Eye (tissue), 1 donor: ENCODE measurements at regions not wholly inside any gene's neighbourhood (a gene's known extent, or its start where the extent isn't known, plus 50 kb on each side); places are given as distances from the start of the nearest gene placed in this dataset.
"Not testable (repeated sequence)": the region's sequence is repeated elsewhere in the genome, so short reads cannot be mapped to it uniquely, and the experiment has no call there.

Source experiments
- DNase-seq: peaks from one replicate; pipeline ENCODE4 v3.0.0-alpha.2; 2015

DNA sequence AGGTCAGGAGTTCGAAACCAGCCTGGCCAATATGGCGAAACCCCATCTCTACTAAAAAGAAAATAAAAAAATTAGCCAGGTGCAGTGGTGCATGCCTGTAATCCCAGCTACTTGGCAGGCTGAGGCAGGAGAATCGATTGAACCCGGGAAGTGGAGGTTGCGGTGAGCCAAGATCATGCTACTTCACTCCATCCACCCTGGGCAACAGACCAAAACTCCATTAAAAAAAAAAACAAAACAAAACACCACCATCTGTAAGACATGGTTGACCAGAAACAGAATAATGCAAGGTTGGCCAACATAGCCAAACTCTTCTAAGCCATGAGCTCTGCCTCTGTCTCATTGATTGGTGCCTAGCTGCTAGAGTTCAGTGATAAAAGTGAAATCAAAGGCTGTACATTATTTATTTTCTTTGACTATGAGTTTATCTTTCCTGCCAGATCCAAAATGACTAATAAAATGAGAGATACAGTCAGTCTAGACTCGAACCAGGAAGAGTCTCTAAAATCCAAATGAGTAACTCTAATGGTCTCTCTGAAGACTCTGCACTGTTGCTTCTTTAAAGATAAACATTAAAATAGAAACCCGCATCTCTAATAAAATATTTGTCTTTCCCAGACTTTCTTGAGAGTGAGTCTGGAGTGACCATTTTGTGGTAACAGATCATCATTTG, 404.7 kb downstream of the DAD1 start:
- DNase-seq, result no peak

DNA sequence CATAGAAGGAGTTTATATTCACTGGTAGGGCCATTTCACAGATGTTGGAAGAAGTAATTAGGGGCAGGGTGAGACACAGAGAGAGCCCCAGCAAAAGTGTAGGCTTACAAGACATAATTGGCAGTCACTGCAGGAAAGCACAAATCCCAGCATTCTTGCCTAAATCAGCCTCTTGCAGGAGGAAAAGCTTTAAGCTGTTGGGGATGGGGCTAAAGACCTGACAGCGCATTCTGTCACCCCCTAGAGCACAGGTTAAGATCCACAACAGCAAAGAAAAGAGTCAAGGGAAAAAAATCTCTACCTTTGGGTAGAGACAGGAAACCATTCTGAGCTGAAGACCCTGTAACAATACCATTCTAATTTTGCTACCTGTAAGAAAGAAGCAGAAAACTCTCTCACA, 409.0 kb downstream of the DAD1 start:
- no peak for DNase-seq

DNA sequence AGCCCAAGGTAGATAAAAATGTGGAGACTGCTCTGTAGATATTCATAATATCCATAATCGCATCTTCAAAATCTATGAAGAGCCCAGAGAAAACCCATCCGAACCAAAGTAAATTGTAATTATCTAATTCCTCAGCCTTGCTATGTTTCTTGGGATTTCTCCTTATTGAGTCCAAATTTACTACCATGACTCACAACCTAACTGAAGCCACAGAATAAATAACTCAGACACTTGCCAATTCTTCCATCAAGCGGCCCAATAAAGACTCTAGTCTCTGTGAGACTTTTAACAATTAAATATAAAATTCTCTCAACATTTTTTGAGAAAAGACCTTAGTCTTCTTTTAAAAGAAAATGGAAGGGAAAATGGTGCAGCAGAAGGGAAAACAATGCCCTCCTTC, 409.8 kb downstream of the DAD1 start:
- no peak for DNase-seq

DNA sequence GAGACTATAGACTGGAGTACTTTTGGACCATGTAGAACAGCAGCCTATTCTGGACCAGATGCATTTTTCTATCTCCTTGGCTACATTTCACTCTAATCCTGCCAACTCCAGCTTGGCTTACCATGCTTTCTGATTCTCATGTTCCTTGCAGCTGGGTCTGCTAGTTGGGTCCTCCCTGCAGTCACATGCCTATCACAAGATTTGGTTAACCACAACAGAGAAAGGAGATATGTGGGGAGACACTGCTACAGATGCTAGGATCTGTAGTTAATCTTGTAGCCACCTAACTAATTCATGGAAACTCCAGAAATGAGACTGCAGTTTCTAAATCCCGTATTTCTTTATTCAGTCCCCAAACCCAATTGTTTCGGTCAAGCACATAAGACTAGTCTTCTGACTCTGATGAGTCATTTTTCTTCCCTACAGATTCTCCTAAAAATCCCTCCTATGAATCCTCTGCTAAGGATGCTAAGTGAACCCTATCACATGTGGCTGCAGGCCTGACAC, 410.6 kb downstream of the DAD1 start:
- DNase-seq, result no peak

DNA sequence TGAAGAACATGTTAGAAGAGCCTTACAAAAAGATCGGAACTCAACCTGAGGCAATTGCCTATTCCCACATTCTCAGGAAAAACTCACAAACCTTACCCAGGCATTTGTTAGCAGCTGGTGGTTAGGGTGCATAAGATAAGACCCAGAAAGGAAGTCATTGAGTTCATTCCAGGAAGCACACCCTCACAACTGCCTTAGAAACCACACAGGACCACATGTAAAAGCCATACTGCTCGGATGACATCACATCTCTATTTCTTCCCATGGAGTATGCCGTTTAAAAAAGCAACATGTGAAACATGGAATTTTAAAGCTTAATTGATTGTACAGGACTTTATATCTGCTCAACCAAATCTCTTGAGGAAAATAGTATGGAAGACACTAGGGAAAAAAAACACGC, 411.2 kb downstream of the DAD1 start:
- no peak for DNase-seq

DNA sequence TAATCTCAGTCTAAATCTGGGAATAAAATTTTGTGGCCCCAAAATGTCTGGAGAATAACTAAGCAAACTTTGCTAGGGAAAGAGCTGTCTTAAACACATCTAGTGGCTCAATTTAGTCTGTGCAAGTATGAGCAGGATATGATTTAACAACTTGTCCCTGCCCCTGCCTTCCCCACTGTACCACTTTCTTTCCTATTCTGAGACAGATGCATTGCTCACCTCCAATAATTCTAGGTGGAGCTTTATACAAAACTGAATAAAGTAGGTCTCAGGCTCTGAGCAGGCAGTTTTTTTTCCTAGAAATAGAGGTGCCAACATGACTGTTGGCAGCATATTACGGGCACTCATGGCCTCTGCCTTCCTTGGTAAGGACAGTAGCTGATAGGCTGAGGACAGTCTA, 412.1 kb downstream of the DAD1 start:
- no peak for DNase-seq

DNA sequence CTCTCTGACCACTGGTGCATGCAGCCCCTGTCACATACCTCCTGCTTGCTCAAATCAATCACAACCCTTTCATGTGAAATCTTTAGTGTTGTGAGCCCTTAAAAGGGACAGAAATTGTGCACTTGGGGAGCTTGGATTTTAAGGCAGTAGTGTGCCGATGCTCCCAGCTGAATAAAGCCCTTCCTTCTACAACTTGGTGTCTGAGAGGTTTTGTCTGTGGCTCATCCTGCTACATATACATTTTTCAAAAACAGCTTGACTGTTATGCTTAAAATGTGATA, 413.8 kb downstream of the DAD1 start:
- not testable (repeated sequence) for DNase-seq

DNA sequence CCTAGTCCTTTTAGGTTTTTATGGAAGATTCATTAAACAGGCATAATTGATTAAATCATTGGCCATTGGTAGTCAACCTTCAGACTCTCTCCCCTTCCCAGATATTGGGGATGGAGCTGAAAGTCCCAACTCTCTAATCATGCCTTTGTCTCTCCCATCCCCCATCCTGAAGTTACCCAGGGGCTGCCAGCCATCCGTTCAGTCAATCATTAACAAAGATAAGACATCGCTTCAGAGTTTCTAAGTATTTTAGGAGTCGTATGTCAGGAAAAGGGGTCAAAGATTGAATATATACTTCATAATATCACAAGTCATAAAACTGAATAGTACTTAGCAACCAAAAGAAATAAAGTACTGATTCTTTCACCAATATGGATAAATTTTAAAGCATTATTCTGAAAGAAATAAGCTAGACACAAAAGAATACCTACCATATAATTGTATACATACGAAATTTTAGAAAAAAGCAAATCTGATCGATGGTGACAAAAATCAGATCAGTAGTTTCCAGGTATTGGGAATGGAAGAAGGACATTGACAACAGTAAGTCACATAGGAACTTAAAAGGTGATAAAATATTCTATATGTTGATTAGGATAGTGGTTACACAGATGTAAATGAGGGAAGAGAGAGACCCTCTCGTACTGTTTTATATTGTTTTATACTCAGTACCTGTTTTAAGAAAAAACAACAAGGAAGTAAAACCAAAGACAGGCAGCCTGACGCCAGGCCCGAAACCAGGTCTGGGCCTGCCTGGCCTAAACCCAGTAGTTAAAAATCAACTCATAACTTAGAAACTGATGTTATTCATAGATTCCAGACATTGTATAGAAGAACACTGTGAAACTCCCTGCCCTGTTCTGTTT, 414.4 kb downstream of the DAD1 start:
- DNase-seq, result no peak

DNA sequence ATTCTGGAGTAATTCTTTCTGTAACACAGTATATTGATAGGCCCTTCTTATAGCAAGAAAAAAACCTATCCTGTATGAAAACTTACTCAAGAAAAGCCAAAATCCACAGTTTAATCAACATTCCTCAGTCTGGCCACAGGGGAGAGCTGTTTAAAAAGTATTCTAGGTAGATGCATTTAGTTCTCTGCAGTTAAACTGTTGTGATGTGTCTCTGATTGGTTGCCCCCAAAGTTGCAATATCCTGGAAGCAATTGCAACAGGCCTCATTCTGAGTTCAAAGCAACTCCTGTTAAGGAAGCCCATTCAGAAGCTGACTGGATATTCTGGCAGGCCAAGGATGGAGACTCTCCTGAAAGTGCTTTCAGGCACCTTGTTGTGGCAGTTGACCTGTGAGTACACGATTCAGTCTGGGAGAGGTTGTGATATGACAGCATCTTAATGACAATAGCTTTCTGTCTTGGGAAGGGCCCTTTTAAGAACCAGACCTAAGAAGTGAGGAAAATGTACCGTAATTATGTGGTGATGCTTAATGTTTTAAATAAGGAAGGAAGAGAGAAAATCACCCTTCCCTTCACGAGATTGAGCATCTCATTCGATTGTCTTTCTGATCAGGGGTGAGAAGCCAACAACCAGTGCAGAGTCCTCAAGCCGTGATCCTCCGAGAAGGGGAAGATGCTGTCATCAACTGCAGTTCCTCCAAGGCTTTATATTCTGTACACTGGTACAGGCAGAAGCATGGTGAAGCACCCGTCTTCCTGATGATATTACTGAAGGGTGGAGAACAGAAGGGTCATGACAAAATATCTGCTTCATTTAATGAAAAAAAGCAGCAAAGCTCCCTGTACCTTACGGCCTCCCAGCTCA, 420.7 kb downstream of the DAD1 start:
- DNase-seq, result no peak

DNA sequence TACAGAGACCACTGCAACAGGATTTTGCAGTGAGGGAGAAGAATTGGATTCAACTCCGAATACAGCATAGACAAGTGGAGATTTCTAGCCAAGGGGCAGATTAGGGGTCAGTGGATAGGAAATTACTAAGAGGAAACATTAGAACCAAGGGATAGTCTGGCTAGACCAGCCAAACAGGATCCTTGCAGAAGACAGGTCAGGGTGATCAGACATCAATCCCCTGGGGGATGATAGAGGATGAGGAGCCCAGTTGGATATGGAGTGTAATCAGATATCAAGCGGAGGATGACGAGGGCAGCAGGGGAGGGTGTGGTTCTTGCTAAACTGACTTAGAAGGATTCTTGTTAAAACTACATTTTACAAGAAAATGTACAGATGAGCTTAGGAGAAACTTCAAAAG, 424.4 kb downstream of the DAD1 start:
- no peak for DNase-seq

DNA sequence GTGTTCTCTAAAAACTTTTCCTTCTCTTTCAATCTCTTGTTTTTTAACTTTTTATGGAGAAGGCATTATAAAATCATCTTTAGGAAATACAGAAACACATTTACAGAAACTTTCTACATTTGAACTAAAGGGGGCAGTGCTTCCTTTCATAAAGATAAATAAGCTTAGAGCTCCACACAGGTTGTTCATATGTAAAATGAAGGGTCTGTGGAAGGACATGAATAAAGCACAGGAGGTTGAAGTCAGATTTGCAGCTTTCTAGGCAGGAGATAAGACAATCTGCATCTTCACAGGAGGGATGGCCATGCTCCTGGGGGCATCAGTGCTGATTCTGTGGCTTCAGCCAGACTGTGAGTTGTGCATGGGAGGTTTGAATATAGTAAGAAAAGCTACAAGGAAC, 426.0 kb downstream of the DAD1 start:
- peak; percentile 3 for DNase-seq

DNA sequence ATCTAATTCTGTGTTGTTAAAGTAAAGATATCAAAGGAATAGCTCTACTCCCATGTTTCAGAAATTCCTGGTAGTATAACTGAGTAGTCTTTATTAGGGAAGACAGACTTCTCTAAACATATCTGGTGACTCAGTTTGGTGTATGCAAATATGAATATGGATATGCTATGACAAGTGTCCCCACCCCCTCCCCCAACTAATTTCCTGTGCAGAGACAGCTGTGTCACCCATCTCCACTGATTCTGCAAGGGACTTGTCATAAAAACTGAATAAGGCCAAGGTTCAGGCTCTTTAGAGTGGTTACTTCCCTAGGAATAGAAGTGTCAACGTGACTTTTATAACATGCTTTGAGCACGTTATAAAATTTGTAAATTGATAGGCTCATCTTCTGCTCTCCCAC, 429.1 kb downstream of the DAD1 start:
- DNase-seq, result no peak

DNA sequence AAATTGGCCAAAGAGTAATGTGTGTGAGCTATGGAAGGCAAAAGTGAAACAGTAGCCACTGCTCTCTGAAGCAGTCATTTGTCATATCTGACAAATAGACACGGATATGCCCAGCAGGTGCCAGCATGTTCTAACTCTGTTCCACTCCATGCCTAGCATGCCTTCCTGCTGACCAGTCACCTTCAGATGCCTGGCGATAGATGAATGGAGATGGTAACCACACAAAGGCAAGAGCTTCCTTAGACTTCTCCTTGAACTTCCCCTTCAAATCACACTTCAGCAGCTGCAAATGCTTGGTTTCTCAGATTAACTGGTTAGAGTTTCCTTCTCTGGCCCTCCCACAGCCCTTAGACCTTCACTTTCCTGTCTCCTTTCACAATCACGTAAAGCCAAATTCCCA, 429.9 kb downstream of the DAD1 start:
- DNase-seq, result no peak

DNA sequence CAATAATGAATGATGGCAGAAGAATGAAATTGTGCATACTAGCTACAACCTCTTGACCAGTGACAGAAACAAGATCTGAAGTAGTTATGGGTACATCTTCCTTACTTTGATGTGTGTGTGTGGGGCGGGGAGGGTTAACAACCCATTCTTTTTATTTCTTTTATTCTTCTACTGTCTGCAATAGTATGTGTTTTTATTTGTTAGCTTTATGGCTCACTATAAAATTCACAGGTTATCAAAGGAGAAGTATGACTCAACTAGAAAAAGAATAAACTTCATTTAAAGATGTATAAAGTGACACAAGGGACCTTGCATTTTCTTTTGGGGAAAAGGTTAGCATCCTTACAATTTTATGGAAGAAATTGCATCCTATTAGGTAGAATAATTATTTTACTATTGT, 430.5 kb downstream of the DAD1 start:
- DNase-seq, result no peak

DNA sequence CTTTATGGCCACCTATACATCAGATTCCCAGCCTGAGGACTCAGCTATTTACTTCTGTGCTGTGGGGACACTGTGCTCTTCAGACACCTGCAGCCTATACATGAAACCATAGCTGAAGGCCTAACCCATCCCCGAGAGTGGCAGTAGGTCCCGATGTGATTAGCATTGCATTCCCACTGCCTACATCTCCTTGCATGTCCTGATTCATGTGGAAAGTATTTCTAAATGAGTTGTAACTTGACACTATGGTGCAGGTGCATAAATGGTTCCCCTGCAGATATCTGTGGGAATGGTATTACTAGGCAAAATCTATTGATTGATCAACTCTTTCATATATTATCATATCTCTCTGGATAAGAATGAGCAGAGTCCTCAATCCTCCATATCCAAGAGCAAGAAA, 433.5 kb downstream of the DAD1 start:
- DNase-seq, result no peak

DNA sequence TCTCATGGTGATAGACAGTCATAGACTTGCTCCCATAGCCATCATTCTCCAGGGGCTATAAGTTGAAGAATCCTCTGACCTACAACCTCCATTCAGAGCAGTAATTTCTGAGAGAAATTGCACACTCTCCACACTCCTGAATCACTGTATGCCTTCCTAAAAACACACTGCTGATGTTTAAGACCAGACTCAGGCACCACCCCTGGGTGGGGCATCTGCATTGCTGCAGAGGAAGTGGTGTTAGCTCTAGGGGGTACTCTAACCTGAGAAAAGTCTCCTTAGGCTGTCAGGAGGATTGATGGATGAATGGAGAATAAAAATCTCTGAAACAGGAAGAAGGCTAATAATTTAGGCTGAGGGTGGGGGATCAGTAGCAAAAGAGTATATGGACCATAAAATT, 436.1 kb downstream of the DAD1 start:
- DNase-seq, result no peak

DNA sequence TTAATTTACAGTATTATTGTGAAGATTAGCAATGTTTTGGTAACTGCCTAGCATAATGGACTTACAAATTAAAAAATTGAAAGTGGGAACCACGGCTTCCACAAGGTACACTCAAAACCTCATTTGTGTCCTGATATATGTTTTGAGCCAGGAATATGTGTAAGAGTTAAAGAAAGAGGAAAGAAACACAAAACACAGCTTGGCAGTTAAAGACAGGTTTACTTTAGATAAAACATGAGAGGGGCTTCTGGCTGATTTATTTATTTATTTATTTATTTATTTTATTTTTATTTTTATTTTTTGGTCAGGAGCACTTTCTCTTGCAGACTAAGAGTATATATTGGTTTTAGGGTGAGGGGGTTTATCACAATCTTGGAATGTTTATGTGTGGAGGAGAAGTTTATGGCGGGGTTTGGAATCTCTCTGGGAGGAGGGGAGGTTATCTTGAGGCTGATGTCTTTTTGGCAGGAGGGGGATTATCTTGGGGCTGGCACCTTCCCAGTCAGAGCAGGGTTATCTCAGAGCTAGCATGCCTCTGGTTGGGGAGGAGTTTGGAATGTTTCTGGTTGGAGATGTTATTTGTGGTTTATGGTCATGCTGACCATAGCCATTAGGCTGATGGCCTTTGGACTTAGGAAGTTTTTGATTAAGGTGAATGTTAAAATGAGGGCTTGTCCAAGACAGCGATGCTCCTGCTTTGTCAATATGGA, 436.7 kb downstream of the DAD1 start:
- no peak for DNase-seq

DNA sequence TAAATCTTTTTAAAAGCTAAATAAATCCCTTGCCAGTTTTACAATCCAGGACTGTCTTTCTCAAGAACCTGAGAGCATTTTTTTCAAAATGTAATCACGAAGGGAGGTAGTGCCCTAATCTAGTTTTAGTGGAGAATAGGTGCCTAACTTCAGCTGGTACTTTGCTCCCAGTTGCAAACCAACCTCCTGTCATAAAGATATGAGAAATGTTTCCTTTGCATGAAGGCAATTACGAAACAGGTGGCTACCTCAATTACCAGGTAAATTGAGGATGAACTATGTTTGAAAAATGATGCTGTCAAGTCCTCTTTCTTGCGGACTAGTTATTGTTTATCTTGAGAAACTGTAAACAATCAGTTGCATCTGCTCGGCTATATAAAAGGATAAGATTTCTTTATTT, 437.9 kb downstream of the DAD1 start:
- DNase-seq, result no peak

DNA sequence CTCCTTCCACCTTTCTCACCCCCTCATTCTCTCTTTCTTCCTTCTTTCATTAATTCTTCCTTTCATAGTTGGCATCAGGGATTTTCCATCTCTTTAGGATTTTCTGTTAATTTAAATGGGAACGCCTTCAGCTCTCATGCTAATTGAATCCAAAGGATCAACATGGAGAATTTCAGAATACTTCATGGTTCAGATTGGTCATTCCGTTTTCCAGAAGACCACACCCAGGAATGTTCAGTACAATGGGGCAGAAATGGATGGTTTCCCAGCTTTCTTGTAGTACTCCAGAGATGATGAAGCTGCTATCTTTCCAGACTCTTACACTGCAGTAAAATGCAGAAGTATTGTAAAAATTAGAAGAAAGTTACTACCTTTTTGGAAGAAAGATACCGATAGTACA, 440.0 kb downstream of the DAD1 start:
- no peak for DNase-seq

DNA sequence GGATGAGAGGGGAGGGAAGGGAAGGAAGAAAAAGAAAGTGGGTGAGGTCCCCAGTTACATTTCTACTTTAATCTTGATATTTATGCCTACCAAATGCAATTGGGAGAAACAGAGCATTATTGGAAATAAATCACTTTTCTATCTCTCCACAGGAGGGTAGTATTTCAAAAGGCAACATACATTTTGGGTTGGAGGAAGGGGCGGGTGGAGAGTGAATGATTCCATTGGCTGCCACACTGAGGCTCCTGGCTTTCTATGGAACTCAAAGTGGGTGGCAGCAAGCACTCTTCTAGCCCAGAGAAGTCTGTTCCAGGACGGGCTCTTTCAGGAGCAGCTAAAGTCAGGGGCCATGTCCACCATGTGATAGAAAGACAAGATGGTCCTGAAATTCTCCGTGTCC, 441.3 kb downstream of the DAD1 start:
- no peak for DNase-seq

DNA sequence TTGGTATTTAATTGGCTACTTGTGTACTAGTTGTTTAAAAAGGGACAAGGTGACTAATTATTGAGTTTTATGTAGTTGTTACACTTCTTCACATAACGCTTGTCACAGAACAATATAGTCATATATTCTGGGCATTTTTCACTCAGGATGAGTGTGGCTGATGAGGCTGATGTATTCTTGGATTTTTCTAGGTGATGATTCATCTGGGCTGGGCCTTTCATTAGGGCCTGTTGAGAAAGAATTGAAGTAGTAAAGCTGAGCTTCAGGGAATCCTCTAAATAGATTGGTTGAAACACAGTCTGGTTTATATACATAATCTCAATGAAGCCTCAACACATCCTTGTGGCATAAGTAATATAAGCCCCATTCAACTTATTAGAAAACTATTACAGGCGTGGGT, 445.7 kb downstream of the DAD1 start:
- DNase-seq, result no peak

DNA sequence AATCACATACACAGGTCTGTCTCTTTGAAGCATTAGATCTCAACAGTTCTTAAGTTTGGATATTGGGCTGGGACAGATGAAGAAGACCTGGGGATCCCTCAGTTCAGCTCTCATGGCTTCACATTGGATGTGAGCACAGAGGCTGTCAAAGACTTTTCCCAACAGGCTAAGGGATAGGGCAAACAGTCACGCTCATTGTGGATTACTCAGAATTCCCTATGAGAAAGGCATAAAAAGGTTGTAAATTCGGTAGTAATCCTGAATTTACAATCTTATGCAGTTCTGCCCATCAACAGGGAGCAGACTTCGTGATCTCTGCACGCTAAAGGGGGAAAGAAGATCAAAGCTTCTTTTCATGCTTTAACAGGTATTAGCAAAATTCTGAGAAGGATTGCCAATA, 448.4 kb downstream of the DAD1 start:
- no peak for DNase-seq
